SK-N-SH (cell line): ENCODE measurements at regions not wholly inside any gene's neighbourhood (a gene's known extent, or its start where the extent isn't known, plus 50 kb on each side); places are given as distances from the start of the nearest gene placed in this dataset.
"Not testable (repeated sequence)": the region's sequence is repeated elsewhere in the genome, so short reads cannot be mapped to it uniquely, and the experiment has no call there.

ENCODE experiments used
- CTCF ChIA-PET: fragments of 300-600, 350-600 bp; formaldehyde crosslinking; extraction: SDS; loops from one replicate; lab custom pipeline; 2021; lab: Yijun Ruan, JAX
- POLR2A ChIA-PET: fragments of 350-600 bp; sonication (Branson Sonifier 250); formaldehyde crosslinking; extraction: SDS; loops from one replicate; lab custom pipeline; 2020; ENCODE audit warnings: antibody characterized with exemption, inconsistent platforms; lab: Yijun Ruan, JAX
- DNase-seq: peaks from one replicate; pipeline ENCODE4 v3.0.0; 2012
- H2AFZ ChIP-seq: fragments of 200-600 bp; sonication (generic); 2 replicates; pipeline ENCODE4 v1.8.1; 2016; ENCODE audit warnings: antibody characterized with exemption, mild to moderate bottlenecking, low read depth
- H3F3A ChIP-seq: fragments of 200-600 bp; sonication (generic); replicated peaks from 2 replicates; pipeline ENCODE3; 2016; ENCODE audit warnings: antibody characterized with exemption, mild to moderate bottlenecking; ENCODE audit not compliant: insufficient read depth
- H3K27ac ChIP-seq, 2 experiments: fragments of 200-500 bp in 1 of 2; fragments of 200-600 bp in 1 of 2; sonication (Bioruptor generic) in 1 of 2; sonication (generic), shearing (Covaris generic) in 1 of 2; 2 replicates each; pipeline versions ENCODE4 v1.5.1 to v1.6.1; 2014 to 2016; ENCODE audit warnings: low read depth in 2 of 2, inconsistent platforms in 1 of 2, low read length in 1 of 2, mild to moderate bottlenecking in 1 of 2, mixed read lengths in 1 of 2
- H3K27me3 ChIP-seq: fragments of 200-600 bp; sonication (generic), shearing (Covaris generic); 2 replicates; pipeline ENCODE4 v1.6.1; 2016; ENCODE audit warnings: mixed run types; ENCODE audit not compliant: insufficient read depth
- H3K36me3 ChIP-seq, 2 experiments: fragments of 200-500 bp in 1 of 2; fragments of 200-600 bp in 1 of 2; sonication (Bioruptor generic) in 1 of 2; sonication (generic) in 1 of 2; replicated peaks in 1 of 2; 2 replicates each; pipeline versions ENCODE3 to v1.5.1; 2014 to 2016; ENCODE audit warnings: low read length in 1 of 2, mild to moderate bottlenecking in 1 of 2; ENCODE audit not compliant: insufficient read depth in 2 of 2, control insufficient read depth in 1 of 2
- H3K4me1 ChIP-seq, 2 experiments: fragments of 200-500 bp in 1 of 2; fragments of 200-600 bp in 1 of 2; sonication (Bioruptor generic) in 1 of 2; sonication (generic), shearing (Covaris generic) in 1 of 2; 2 replicates each; pipeline versions ENCODE4 v1.5.1 to v1.6.1; 2014 to 2016; ENCODE audit warnings: low read depth in 1 of 2, low read length in 1 of 2, mixed run types in 1 of 2; ENCODE audit not compliant: insufficient read depth in 2 of 2, control insufficient read depth in 1 of 2
- H3K4me2 ChIP-seq: fragments of 200-600 bp; sonication (generic), shearing (Covaris generic); 2 replicates; pipeline ENCODE4 v1.6.1; 2017; ENCODE audit warnings: mixed run types
- H3K4me3 ChIP-seq, 2 experiments: fragments of 200-500 bp in 1 of 2; fragments of 200-600 bp in 1 of 2; sonication (Bioruptor generic) in 1 of 2; sonication (generic), shearing (Covaris generic) in 1 of 2; 2 replicates each; pipeline versions ENCODE4 v1.5.1 to v1.8.1; 2014 to 2016; ENCODE audit warnings: low read depth in 2 of 2, inconsistent platforms in 1 of 2, low read length in 1 of 2, mild to moderate bottlenecking in 1 of 2, mixed read lengths in 1 of 2, moderate library complexity in 1 of 2
- H3K79me2 ChIP-seq: fragments of 200-600 bp; sonication (generic); 2 replicates; pipeline ENCODE4 v1.8.1; 2017; ENCODE audit warnings: mild to moderate bottlenecking; ENCODE audit not compliant: insufficient read depth
- H3K9ac ChIP-seq: fragments of 200-600 bp; sonication (generic); 2 replicates; pipeline ENCODE4 v1.6.1; 2017; ENCODE audit warnings: mixed run types
- H3K9me2 ChIP-seq: fragments of 200-600 bp; sonication (generic); 2 replicates; pipeline ENCODE4 v1.6.1; 2017; ENCODE audit warnings: mixed run types
- H3K9me3 ChIP-seq: fragments of 200-600 bp; sonication (generic); 2 replicates; pipeline ENCODE4 v1.6.1; 2017; ENCODE audit warnings: mixed run types, mild to moderate bottlenecking, moderate library complexity
- H4K20me1 ChIP-seq: fragments of 200-600 bp; sonication (generic); 2 replicates; pipeline ENCODE4 v1.6.1; 2017; ENCODE audit warnings: mild to moderate bottlenecking, mixed run types; ENCODE audit not compliant: insufficient read depth
- ELF1 ChIP-seq: IDR thresholded peaks from 2 replicates; pipeline ENCODE4 v1.4.0; 2012
- EP300 ChIP-seq, 2 experiments: IDR thresholded peaks; 2 replicates each; pipeline versions ENCODE4 v1.4.0 to v1.6.1; 2012; ENCODE audit warnings: borderline replicate concordance in 1 of 2, low read depth in 1 of 2, low read length in 1 of 2
- FOSL2 ChIP-seq: IDR thresholded peaks from 2 replicates; pipeline ENCODE4 v1.4.0; 2012; ENCODE audit warnings: low read depth, mild to moderate bottlenecking, moderate library complexity, borderline replicate concordance
- GABPA ChIP-seq: IDR thresholded peaks from 2 replicates; pipeline ENCODE4 v1.4.0; 2012; ENCODE audit warnings: low read depth, mild to moderate bottlenecking
- GATA2 ChIP-seq: sonication (generic); formaldehyde crosslinking; IDR thresholded peaks from 2 replicates; pipeline ENCODE4 v1.5.0; 2020; ENCODE audit warnings: mild to moderate bottlenecking, missing genetic modification reagents
- JUND ChIP-seq: IDR thresholded peaks from 2 replicates; pipeline ENCODE4 v1.4.0; 2012
- NRF1 ChIP-seq: IDR thresholded peaks from 2 replicates; pipeline ENCODE4 v1.6.1; 2012; ENCODE audit warnings: low read depth, mild to moderate bottlenecking, low read length
- RCOR1 ChIP-seq: fragments of 150-350 bp; IDR thresholded peaks from 2 replicates; pipeline ENCODE4 v1.6.1; 2017; ENCODE audit warnings: antibody characterized with exemption, low read length
- WGBS: methylation state at CpG from one replicate; pipeline ENCODE4 v1.1.6; 2017; ENCODE audit warnings: low lambda C conversion rate; 5-methylcytosine and 5-hydroxymethylcytosine counted together
- TF ChIP-seq, protein P1 (sequence below): IDR thresholded peaks from 2 replicates; pipeline ENCODE4 v1.4.0; 2012; ENCODE audit warnings: low read depth
- TF ChIP-seq, protein P2 (sequence below): IDR thresholded peaks from 2 replicates; pipeline ENCODE4; 2012
- TF ChIP-seq, protein P3 (sequence below): IDR thresholded peaks from 2 replicates; pipeline ENCODE4 v1.4.0; 2012; ENCODE audit warnings: low read depth, borderline replicate concordance

DNA sequence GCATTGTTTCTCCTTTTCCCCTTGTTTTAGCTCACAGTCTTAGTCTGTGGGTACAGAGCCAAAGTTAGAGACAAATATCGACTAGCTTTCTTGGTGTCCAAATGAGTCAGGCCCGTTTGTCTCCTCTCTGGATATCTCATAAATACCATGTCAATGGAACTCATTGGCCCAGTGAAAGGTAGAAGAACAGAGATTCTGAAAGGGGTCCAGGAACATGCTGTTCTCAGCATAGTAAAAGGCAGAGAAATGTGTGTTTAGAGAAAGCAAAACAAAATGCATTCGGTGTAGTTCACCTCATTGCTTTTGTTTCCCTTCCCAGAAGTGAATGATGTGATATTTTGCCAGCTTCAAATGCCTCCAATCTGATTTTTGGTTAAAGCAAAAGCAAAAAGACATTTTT is 238.6 kb upstream of the SLC8A1 start:
- H3K4me1 ChIP-seq: peaks cover 0 to 3% of the 10 kb centered on the region in 2 experiments; a peak in 2 of 4 replicates
- no peak overlapping the region for H2AFZ ChIP-seq
- H3K9ac ChIP-seq: no peak overlapping the region
- H3K36me3 ChIP-seq: no peaks in the 10 kb centered on the region
- no peak overlapping the region for H3K27ac ChIP-seq
- no peaks in the 10 kb centered on the region for H3K27me3 ChIP-seq
- ChIA-PET POLR2A (no interaction called here), CTCF (interaction anchor here (0.6 to 1.1 kb wide), 3 partner anchors 9 to 233 kb away, joined by 3 read pairs; no protein-coding TSS in a partner anchor)
- H3K79me2 ChIP-seq: no peaks in the 10 kb centered on the region
- no peak overlapping the region for H3K4me3 ChIP-seq
- WGBS: 28% methylated on average over 3 of the region's 3 CpGs
- no peaks in the 10 kb centered on the region for H4K20me1 ChIP-seq
- H3F3A ChIP-seq: no peaks in the 10 kb centered on the region
- TF ChIP-seq ELF1 (no peak), EP300 (IDR thresholded peaks at IDR 0.05; ENCODE audit: borderline replicate concordance in 1 of 2, low read depth in 1 of 2, low read length in 1 of 2) (no peak), NRF1 (no peak), GABPA (no peak), JUND (no peak), FOSL2 (no peak)
- TF ChIP-seq, protein P1, sequence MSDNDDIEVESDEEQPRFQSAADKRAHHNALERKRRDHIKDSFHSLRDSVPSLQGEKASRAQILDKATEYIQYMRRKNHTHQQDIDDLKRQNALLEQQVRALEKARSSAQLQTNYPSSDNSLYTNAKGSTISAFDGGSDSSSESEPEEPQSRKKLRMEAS: no peak
- TF ChIP-seq, protein P2, sequence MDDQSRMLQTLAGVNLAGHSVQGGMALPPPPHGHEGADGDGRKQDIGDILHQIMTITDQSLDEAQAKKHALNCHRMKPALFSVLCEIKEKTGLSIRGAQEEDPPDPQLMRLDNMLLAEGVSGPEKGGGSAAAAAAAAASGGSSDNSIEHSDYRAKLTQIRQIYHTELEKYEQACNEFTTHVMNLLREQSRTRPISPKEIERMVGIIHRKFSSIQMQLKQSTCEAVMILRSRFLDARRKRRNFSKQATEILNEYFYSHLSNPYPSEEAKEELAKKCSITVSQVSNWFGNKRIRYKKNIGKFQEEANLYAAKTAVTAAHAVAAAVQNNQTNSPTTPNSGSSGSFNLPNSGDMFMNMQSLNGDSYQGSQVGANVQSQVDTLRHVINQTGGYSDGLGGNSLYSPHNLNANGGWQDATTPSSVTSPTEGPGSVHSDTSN: no peak
- TF ChIP-seq, protein P3, sequence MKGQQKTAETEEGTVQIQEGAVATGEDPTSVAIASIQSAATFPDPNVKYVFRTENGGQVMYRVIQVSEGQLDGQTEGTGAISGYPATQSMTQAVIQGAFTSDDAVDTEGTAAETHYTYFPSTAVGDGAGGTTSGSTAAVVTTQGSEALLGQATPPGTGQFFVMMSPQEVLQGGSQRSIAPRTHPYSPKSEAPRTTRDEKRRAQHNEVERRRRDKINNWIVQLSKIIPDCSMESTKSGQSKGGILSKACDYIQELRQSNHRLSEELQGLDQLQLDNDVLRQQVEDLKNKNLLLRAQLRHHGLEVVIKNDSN: no peak
- H3K9me3 ChIP-seq: no peaks in the 10 kb centered on the region
- no peak overlapping the region for H3K4me2 ChIP-seq
- DNase-seq: no peak
- H3K9me2 ChIP-seq: no peaks in the 10 kb centered on the region

DNA sequence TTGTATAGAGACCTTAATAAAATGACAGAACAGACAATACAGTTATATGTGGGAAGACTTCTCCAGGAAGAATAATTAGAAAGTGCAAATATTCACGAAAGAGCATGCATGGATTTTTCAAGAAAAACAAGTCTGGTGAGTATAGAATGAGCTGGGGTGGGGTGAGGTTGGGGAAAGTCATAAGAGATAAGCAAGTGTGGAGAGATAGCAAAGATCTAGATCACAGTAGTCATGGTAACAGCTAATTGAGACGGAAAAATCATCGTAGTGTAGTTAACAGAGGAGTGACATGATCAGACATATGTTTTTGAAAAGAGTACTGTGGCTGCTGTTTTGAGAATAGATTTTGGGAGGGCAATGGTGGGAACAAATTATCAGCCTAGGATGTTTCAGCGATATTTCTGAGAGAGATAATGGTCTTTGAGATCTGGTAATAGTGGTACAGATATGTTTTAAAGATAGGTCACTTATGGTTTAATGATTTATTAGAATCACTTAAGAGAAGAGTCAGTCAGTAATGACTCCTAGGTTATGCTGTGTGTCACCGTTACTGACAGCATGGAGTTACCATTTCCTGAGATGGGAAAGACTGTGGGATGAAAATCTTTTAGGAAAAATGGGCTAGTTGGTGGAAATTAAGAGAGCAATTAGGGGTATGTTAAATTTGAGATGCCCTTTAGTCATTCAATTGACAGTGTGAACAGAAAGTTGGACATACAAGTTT is 248.5 kb upstream of the SLC8A1 start:
- no peaks in the 10 kb centered on the region for H3K9me2 ChIP-seq
- H3K4me3 ChIP-seq: no peak overlapping the region
- no peak overlapping the region for H3K27ac ChIP-seq
- TF ChIP-seq GABPA: no peak
- peak; percentile 25; the same call in 1 of the 2 replicates for TF ChIP-seq GATA2
- 0 out of 2 replicates have a peak, but pooled peaks have one; percentile 16 for TF ChIP-seq RCOR1
- H2AFZ ChIP-seq: no peak overlapping the region
- no peaks in the 10 kb centered on the region for H4K20me1 ChIP-seq
- H3K9me3 ChIP-seq: no peaks in the 10 kb centered on the region
- no peaks in the 10 kb centered on the region for H3K79me2 ChIP-seq
- no peak overlapping the region for H3K9ac ChIP-seq
- H3K36me3 ChIP-seq: no peaks in the 10 kb centered on the region
- no peaks in the 10 kb centered on the region; a peak in 1 of 4 replicates for H3K4me1 ChIP-seq
- CTCF ChIA-PET: interaction anchor here (1.3 kb wide), 1 partner anchor 9 kb away, joined by 3 read pairs; no protein-coding TSS in a partner anchor
- POLR2A ChIA-PET: no interaction called here
- no peak for DNase-seq
- H3F3A ChIP-seq: no peaks in the 10 kb centered on the region
- WGBS: 8% methylated on average over 5 of the region's 5 CpGs
- H3K4me2 ChIP-seq: no peak overlapping the region
- H3K27me3 ChIP-seq: no peaks in the 10 kb centered on the region

DNA sequence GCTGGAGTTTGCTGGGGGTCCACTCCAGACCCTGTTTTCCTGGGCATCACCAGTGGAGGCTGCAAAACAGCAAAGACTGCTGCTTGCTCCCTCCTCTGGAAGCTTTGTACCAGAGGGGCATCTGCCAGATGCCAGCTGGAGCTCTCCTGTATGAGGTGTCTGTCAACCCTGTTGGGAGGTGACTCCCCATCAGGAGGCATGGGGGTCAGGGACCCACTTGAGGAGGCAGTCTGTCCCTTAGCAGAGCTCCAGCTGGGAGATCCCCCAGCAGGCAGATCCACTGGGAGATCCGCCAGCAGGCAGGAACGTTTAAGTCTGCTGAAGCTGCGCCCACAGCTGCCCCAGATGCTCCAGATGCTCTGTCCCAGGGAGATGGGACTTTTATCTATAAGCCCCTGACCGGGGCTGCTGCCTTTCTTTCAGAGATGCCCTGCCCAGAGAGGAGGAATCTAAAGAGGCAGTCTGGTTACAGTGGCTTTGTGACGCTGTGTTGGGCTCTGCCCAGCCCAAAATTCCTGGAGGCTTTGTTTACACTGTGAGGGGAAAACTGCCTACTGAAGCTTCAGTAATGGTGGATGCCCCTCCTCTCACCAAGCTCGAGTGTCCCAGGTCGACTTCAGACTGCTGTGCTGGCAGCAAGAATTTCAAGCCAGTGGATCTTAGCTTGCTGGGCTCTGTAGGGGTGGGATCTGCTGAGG is 260.5 kb upstream of the SLC8A1 start:
- CTCF ChIA-PET: not testable (repeated sequence)
- 24% methylated on average over 7 of the region's 7 CpGs for WGBS

More for the DNA sequence above, 260.5 kb upstream of the SLC8A1 start:
- H3K4me1 ChIP-seq, H2AFZ ChIP-seq, H3K4me2 ChIP-seq, DNase-seq, POLR2A ChIA-PET, H3K79me2 ChIP-seq, H3K9me3 ChIP-seq, H3K36me3 ChIP-seq, H3F3A ChIP-seq, H3K4me3 ChIP-seq, H3K27me3 ChIP-seq, H4K20me1 ChIP-seq, H3K9me2 ChIP-seq, H3K27ac ChIP-seq, H3K9ac ChIP-seq: not testable (repeated sequence)
